ENCODE measurements at regions not wholly inside any gene's neighbourhood (a gene's known extent, or its start where the extent isn't known, plus 50 kb on each side); places are given as distances from the start of the nearest gene placed in this dataset.

DNA sequence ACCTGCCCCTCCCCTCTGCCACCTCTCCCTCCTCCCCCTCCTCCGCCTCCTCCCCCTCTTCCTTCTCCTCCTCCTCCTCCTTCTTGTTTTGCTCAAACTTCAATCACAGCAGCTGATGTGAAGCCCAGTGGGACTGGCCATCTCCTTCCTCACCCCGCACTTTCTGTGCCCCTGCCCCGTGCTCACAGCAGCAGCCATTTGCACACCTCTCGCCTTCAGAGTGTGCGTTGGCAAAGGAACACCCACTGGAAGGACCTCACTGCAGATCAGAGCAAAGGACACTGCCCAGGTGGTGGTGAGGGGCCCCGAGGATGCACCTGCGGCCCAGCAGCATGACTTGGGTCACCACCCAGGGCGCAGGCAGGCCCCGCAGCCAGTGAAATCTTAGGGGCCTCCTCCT, 98.8 kb downstream of the SOX1 start:
- intact Hi-C loops (cut with micrococcal nuclease): no loop called here
- Histone ChIP-seq H3K27me3 (ENCODE audit: control insufficient read depth, insufficient read depth, low read length) (no peaks in the 10 kb centered on the region), H3K4me3 (ENCODE audit: low read length) (no peak overlapping the region), H3K36me3 (ENCODE audit: control insufficient read depth, insufficient read depth, low read length) (no peaks in the 10 kb centered on the region), H3K27ac (ENCODE audit: low read length) (no peak overlapping the region), H3K9me3 (ENCODE audit: control insufficient read depth, insufficient read depth, low read length) (no peaks in the 10 kb centered on the region), H3K4me1 (ENCODE audit: control insufficient read depth, insufficient read depth, low read length) (no peaks in the 10 kb centered on the region)
- Mint-ChIP-seq H3K4me1 (no peaks in the 10 kb centered on the region), H3K27me3 (ENCODE audit: low read depth in 2 of 2) (peaks cover 7 to 32% of the 10 kb centered on the region in 2 donors), H3K36me3 (no peaks in the 10 kb centered on the region), H3K9me3 (no peaks in the 10 kb centered on the region), H3K27ac (no peak overlapping the region), H3K4me3 (no peak overlapping the region)
- TF ChIP-seq, protein P1, sequence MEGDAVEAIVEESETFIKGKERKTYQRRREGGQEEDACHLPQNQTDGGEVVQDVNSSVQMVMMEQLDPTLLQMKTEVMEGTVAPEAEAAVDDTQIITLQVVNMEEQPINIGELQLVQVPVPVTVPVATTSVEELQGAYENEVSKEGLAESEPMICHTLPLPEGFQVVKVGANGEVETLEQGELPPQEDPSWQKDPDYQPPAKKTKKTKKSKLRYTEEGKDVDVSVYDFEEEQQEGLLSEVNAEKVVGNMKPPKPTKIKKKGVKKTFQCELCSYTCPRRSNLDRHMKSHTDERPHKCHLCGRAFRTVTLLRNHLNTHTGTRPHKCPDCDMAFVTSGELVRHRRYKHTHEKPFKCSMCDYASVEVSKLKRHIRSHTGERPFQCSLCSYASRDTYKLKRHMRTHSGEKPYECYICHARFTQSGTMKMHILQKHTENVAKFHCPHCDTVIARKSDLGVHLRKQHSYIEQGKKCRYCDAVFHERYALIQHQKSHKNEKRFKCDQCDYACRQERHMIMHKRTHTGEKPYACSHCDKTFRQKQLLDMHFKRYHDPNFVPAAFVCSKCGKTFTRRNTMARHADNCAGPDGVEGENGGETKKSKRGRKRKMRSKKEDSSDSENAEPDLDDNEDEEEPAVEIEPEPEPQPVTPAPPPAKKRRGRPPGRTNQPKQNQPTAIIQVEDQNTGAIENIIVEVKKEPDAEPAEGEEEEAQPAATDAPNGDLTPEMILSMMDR (IDR thresholded peaks at IDR 0.05): no peak
- 64% methylated on average over 9 of the region's 9 CpGs for WGBS (ENCODE audit: insufficient coverage)
- ATAC-seq: no peak
- DNase-seq: no peak

DNA sequence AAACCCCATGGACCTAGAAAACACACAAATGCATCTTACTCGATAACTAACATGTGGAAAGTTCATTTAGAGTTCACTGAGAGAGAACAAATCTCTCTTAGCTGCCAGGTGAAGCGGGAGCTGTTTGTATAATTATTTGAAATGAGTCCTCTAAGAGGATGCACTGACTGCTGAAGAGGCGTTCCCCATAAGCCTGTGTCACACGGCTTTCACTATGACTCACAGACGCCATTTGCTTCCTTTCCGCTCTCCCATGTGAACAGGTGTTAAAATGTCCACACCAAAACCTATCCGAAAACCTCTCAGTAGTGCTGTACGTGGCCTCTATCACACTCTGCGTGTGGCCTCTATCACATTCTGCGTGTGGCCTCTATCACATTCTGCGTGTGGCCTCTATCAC, 101.8 kb downstream of the SOX1 start:
- ATAC-seq: no peak
- Mint-ChIP-seq H3K36me3 (no peaks in the 10 kb centered on the region), H3K9me3 (peaks cover 0 to 1% of the 10 kb centered on the region in 2 donors), H3K4me1 (no peaks in the 10 kb centered on the region), H3K27ac (no peak overlapping the region), H3K4me3 (no peak overlapping the region), H3K27me3 (ENCODE audit: low read depth in 2 of 2) (peaks cover 2 to 18% of the 10 kb centered on the region in 2 donors)
- Histone ChIP-seq H3K4me1 (ENCODE audit: control insufficient read depth, insufficient read depth, low read length) (no peaks in the 10 kb centered on the region), H3K27me3 (ENCODE audit: control insufficient read depth, insufficient read depth, low read length) (no peaks in the 10 kb centered on the region), H3K4me3 (ENCODE audit: low read length) (no peak overlapping the region), H3K27ac (ENCODE audit: low read length) (no peak overlapping the region), H3K36me3 (ENCODE audit: control insufficient read depth, insufficient read depth, low read length) (no peaks in the 10 kb centered on the region), H3K9me3 (ENCODE audit: control insufficient read depth, insufficient read depth, low read length) (no peaks in the 10 kb centered on the region)
- intact Hi-C loops (cut with micrococcal nuclease): no loop called here
- DNase-seq: no peak
- TF ChIP-seq, protein P1 (IDR thresholded peaks at IDR 0.05): no peak
- 78% methylated on average over 11 of the region's 11 CpGs for WGBS (ENCODE audit: insufficient coverage)

DNA sequence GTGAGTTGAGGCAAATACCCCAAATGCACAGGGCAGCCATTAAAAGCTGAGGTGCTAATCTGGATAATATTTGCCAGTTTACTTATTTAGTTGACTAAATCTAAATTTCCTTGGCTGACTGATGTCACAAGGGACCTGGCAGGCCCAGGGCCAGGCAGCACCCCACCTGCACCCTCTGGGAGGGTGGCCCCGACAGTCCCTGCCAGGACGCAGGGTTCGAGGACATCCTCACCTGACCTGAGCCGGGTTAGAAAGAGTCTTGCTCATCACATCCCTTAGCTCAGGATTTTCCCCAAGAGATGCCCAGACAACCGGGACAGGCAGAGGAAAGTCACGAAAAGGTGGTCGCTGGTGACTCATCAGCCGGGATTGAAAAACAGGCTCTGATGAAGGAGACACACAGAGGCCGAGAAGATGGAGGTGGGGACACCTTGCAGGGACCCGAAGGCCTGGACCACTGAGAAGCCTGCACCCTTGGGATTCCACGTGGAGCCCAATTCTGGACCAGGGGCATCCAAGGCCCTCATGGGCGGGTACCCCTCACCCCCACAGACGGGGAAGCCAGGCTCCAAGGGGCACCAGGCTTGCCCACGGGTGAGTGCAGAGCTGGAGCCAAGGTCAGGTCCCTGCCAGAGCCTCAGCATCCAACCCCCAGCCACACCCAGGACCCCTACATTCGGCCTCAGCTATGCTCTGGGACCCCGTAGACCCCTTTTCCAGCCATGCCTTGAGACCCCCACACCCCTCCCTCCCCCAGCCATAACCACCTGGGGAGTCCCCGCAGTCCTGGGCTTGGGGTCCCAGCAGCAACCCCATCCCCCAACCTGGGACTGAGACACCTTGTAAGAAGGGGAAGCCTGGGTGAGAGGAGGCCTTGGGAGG, 103.2 kb downstream of the SOX1 start:
- no peak for ATAC-seq
- no peaks in the 10 kb centered on the region for H3K4me1 ChIP-seq (ENCODE audit: control insufficient read depth, insufficient read depth, low read length)

More for the DNA sequence above, 103.2 kb downstream of the SOX1 start:
- peaks cover 5 to 12% of the 10 kb centered on the region in 2 donors for H3K27me3 Mint-ChIP-seq (ENCODE audit: low read depth in 2 of 2)
- H3K4me1 Mint-ChIP-seq: no peaks in the 10 kb centered on the region
- H3K27ac Mint-ChIP-seq: no peak overlapping the region
- no peaks in the 10 kb centered on the region for H3K27me3 ChIP-seq (ENCODE audit: control insufficient read depth, insufficient read depth, low read length)
- 89% methylated on average over 16 of the region's 17 CpGs for WGBS (ENCODE audit: insufficient coverage)
- H3K36me3 ChIP-seq (ENCODE audit: control insufficient read depth, insufficient read depth, low read length): no peaks in the 10 kb centered on the region
- H3K4me3 Mint-ChIP-seq: no peak overlapping the region
- TF ChIP-seq, protein P1 (IDR thresholded peaks at IDR 0.05): no peak
- no peaks in the 10 kb centered on the region for H3K36me3 Mint-ChIP-seq
- intact Hi-C loops (cut with micrococcal nuclease): no loop called here
- H3K9me3 Mint-ChIP-seq: peaks cover 2% of the 10 kb centered on the region in 2 donors
- H3K27ac ChIP-seq (ENCODE audit: low read length): no peak overlapping the region
- no peak overlapping the region for H3K4me3 ChIP-seq (ENCODE audit: low read length)
- peaks cover 2% of the 10 kb centered on the region for H3K9me3 ChIP-seq (ENCODE audit: control insufficient read depth, insufficient read depth, low read length)
- DNase-seq: no peak
